Left lung (tissue), 4 donors: ENCODE measurements at regions not wholly inside any gene's neighbourhood (a gene's known extent, or its start where the extent isn't known, plus 50 kb on each side); places are given as distances from the start of the nearest gene placed in this dataset.

Source experiments
- ATAC-seq: fragments of 200-7000 bp; cut with Tn5 transposase; one replicate; pipeline ENCODE4 v1.9.1; 2020; ENCODE audit warnings: moderate library complexity
- DNase-seq, 4 donors: peaks; one replicate each; pipeline ENCODE4 v3.0.0-alpha.2; 2013 to 2020
- H3K27ac ChIP-seq, 2 donors: fragments of 200-600 bp; sonication (generic) in 1 of 2; one replicate each; pipeline versions ENCODE4 v1.5.0 to v1.8.0; 2020 to 2021
- H3K27me3 ChIP-seq, 2 donors: fragments of 200-600 bp; sonication (generic) in 1 of 2; one replicate each; pipeline versions ENCODE4 v1.5.0 to v1.8.0; 2020 to 2021
- H3K36me3 ChIP-seq, 2 donors: fragments of 200-600 bp; sonication (generic) in 1 of 2; one replicate each; pipeline versions ENCODE4 v1.5.0 to v1.8.0; 2020 to 2021
- H3K4me1 ChIP-seq, 2 donors: fragments of 200-600 bp; one replicate each; pipeline ENCODE4 v1.8.0; 2021
- H3K4me3 ChIP-seq, 2 donors: fragments of 200-600 bp; sonication (generic) in 1 of 2; one replicate each; pipeline versions ENCODE4 v1.5.0 to v1.8.0; 2020 to 2021; ENCODE audit warnings: mild to moderate bottlenecking in 1 of 2
- H3K9me3 ChIP-seq, 2 donors: fragments of 200-600 bp; sonication (generic) in 1 of 2; one replicate each; pipeline versions ENCODE4 v1.5.0 to v1.8.0; 2020 to 2021
- CTCF ChIP-seq, 2 donors: fragments of 200-600 bp; sonication (generic) in 1 of 2; IDR thresholded peaks; one replicate each; pipeline versions ENCODE4 v1.5.0 to v1.8.0; 2021; ENCODE audit warnings: antibody characterized with exemption in 2 of 2
- intact Hi-C, 2 donors: fragments of 100-400 bp; cut with DNase I; formaldehyde crosslinking; loops; one replicate each; pipeline versions ENCODE4 v1.11.2 to v1.14.2; 2022
- donor health status: DM: no; HTN: yes; CAD: no.
- donor health status: DM: no; HTN: no; CAD: no.

GRCh38 chr5:120926471-120926870 lies 462.4 kb downstream of the PRR16 start:
- intact Hi-C loops = no loop called here
- DNase-seq = no peak
- H3K4me3 ChIP-seq = no peak overlapping the region
- no peaks in the 10 kb centered on the region for H3K4me1 ChIP-seq
- H3K36me3 ChIP-seq = no peaks in the 10 kb centered on the region
- no peak for ATAC-seq
- H3K9me3 ChIP-seq = no peaks in the 10 kb centered on the region
- H3K27me3 ChIP-seq = no peaks in the 10 kb centered on the region
- H3K27ac ChIP-seq = no peak overlapping the region
- TF ChIP-seq CTCF (IDR thresholded peaks at IDR 0.05) = no peak

GRCh38 chr5:120927950-120928530 lies 463.9 kb downstream of the PRR16 start:
- no peak for ATAC-seq
- H3K27me3 ChIP-seq = no peaks in the 10 kb centered on the region
- H3K36me3 ChIP-seq = no peaks in the 10 kb centered on the region
- no peak for TF ChIP-seq CTCF (IDR thresholded peaks at IDR 0.05)
- no peak overlapping the region for H3K27ac ChIP-seq
- H3K4me3 ChIP-seq = no peak overlapping the region
- no peaks in the 10 kb centered on the region for H3K9me3 ChIP-seq
- intact Hi-C loops = no loop called here
- H3K4me1 ChIP-seq = no peaks in the 10 kb centered on the region
- no peak for DNase-seq

GRCh38 chr5:120932480-120932879 lies 468.4 kb downstream of the PRR16 start:
- no peaks in the 10 kb centered on the region for H3K27me3 ChIP-seq
- DNase-seq (no peak), ATAC-seq (no peak)
- TF ChIP-seq CTCF (IDR thresholded peaks at IDR 0.05) = no peak
- H3K4me1 ChIP-seq = no peaks in the 10 kb centered on the region
- peaks cover 0 to 15% of the 10 kb centered on the region in 2 donors for H3K9me3 ChIP-seq
- no peak overlapping the region for H3K27ac ChIP-seq
- H3K4me3 ChIP-seq = no peak overlapping the region
- intact Hi-C loops = no loop called here
- no peaks in the 10 kb centered on the region for H3K36me3 ChIP-seq

- no peak for ATAC-seq
- Histone ChIP-seq H3K27ac (no peak overlapping the region), H3K4me3 (no peak overlapping the region), H3K27me3 (no peaks in the 10 kb centered on the region), H3K4me1 (no peaks in the 10 kb centered on the region), H3K36me3 (no peaks in the 10 kb centered on the region), H3K9me3 (peaks cover 0 to 17% of the 10 kb centered on the region in 2 donors)
- intact Hi-C loops = no loop called here
- DNase-seq = no peak
- no peak for TF ChIP-seq CTCF (IDR thresholded peaks at IDR 0.05)
Observed at GRCh38 chr5:120934031-120934430, 469.9 kb downstream of the PRR16 start.

GRCh38 chr5:120936652-120937051 lies 472.6 kb downstream of the PRR16 start:
- intact Hi-C loops = no loop called here
- DNase-seq (peak in 1 of 4 donors; percentile 58), ATAC-seq (no peak)
- Histone ChIP-seq H3K36me3 (no peaks in the 10 kb centered on the region), H3K4me3 (no peak overlapping the region), H3K27me3 (no peaks in the 10 kb centered on the region), H3K4me1 (no peaks in the 10 kb centered on the region), H3K27ac (no peak overlapping the region), H3K9me3 (peaks cover 0 to 17% of the 10 kb centered on the region in 2 donors)
- no peak for TF ChIP-seq CTCF (IDR thresholded peaks at IDR 0.05)
